ENCODE measurements at regions not wholly inside any gene's neighbourhood (a gene's known extent, or its start where the extent isn't known, plus 50 kb on each side); places are given as distances from the start of the nearest gene placed in this dataset.

DNA sequence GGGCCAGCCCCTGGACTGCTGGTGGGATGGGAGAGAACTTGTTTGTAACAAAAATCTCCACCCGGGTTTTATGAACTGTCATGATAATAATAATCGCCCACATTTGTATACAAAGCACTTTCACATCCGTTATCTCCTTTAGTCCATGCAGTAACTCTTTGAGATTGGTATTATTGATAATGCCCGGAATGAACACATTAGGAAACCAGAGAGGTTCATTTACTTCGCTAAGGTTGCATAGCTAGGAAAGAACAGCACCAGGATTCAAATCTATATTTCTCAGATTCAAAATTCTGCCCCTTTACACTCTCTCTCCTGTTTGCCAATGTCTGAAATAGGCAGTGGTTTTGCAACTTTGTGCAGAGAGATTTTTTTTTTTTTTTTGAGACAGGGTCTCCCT lies 131.4 kb downstream of the FOXD2 start:
- DNase-seq (ENCODE audit: insufficient read length, low spot score) (no peak), FAIRE-seq (no peak)
- TF ChIP-seq, protein P1, sequence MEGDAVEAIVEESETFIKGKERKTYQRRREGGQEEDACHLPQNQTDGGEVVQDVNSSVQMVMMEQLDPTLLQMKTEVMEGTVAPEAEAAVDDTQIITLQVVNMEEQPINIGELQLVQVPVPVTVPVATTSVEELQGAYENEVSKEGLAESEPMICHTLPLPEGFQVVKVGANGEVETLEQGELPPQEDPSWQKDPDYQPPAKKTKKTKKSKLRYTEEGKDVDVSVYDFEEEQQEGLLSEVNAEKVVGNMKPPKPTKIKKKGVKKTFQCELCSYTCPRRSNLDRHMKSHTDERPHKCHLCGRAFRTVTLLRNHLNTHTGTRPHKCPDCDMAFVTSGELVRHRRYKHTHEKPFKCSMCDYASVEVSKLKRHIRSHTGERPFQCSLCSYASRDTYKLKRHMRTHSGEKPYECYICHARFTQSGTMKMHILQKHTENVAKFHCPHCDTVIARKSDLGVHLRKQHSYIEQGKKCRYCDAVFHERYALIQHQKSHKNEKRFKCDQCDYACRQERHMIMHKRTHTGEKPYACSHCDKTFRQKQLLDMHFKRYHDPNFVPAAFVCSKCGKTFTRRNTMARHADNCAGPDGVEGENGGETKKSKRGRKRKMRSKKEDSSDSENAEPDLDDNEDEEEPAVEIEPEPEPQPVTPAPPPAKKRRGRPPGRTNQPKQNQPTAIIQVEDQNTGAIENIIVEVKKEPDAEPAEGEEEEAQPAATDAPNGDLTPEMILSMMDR (IDR thresholded peaks at IDR 0.05; ENCODE audit: insufficient read depth, missing control alignments) = no peak

DNA sequence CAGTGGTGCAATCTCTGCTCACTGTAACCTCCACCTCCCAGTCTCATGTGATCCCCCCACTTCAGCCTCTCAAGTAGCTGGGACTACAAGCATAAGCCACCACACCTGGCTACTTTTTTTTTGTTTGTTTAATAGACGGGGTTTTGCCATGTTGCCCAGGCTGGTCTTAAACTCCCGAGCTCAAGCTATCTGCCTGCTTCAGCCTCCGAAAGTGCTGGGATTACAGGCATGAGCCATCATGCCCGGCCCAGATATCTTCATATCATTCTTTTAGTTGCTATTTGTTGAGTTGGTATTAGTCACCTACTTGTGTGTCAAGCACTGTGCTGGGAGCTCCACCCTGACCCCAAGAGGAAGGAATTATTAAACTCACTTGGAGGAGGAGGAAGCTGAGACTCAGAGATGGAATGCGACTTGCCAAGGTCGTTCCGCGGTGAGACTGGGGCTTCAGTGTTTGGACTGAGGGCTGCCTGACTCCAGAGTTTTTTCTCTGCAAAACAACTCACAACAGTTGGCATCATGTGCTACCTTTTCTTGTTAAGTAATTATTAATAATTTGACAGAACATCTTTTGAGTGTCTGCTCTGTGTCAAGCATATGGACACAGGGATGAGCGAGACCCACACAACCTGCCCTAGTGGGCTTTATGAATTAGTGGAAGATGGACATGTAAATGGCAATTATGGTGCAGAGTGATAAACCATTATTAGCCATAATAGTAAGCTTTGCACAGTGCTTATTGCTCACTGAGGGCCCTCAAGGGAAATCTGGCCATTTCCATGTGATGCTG lies 132.0 kb downstream of the FOXD2 start:
- DNase-seq (ENCODE audit: insufficient read length, low spot score) = no peak
- TF ChIP-seq, protein P1 (IDR thresholded peaks at IDR 0.05; ENCODE audit: insufficient read depth, missing control alignments) = no peak
- FAIRE-seq = no peak

- FAIRE-seq = no peak
- DNase-seq (ENCODE audit: insufficient read length, low spot score) = no peak
- TF ChIP-seq, protein P1 (IDR thresholded peaks at IDR 0.05; ENCODE audit: insufficient read depth, missing control alignments) = no peak
These were observed 133.3 kb downstream of the FOXD2 start for GRCh38 chr1:47571161-47571560.

GRCh38 chr1:47571952-47572351 lies 134.1 kb downstream of the FOXD2 start:
- DNase-seq (ENCODE audit: insufficient read length, low spot score) (no peak), FAIRE-seq (no peak)
- TF ChIP-seq, protein P1 (IDR thresholded peaks at IDR 0.05; ENCODE audit: insufficient read depth, missing control alignments) = no peak

DNA sequence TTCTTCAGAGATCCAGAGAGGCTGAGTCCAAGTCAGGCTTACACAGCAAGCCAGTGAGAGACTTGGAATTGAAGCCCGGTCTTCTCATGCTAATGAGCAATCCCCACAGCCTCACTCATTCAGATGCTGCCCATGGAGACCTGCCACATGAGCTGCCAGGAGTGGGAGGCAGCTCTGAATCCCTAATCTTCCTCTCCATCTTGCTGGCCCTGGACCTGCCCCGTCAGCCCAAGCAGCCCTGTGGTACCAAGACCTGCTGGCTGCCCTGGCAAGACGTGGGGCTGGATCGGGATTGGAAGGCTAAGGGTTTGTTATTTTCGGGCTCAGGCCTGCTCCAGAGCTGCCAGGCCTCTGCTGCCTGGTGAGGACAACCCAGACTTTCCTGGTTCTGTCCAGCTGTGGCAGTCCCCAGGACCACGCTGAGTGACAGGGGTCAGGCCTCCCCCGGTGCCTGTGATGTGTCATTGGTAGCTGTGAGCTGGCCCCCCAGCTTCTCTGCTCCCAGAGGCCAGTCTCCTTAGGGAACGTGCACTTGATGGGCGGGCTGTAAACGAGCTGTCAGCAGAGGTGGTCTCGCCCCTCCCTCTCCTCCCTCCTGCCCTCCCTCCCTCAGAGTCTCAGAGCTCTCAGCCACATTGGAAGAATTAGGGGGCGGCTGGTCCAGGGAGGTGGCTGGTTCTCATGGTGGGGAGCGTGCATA lies 135.0 kb downstream of the FOXD2 start:
- FAIRE-seq = no peak
- no peak for DNase-seq (ENCODE audit: insufficient read length, low spot score)
- TF ChIP-seq, protein P1 (IDR thresholded peaks at IDR 0.05; ENCODE audit: insufficient read depth, missing control alignments) = no peak

DNA sequence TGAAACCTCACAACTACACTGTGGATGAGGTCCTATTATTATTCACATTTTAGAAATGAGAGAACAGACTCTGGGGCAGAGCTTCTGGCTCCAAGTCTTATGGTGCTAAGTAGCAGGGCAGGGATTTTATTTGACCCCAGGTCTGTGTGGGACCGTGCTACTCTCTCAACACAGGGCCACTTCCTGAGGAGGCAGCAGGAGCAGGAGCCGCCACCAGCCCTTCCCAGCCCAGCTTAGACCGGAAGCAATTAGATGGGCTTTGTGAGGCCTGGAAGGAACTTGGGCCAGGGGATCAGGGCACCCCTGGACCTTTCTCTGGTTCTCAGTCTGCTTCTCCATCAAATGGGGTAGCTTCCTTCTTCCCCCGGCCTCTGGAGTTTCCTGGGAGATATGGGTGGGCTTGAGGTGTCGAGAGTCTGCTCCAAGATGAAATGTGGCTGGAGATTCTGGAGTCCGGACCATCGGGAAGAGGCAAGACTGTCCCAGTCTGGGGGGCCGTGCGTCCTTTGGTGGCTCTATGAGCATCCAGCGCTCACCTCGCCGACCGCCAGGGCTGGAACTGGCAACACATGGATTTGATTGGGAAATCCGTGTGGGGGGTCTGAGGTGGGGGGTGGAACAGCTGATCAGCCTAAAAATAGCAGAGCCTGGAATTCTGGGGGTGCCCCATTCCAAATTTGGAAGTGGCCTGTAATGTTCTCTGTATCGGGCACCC lies 136.8 kb downstream of the FOXD2 start:
- DNase-seq (ENCODE audit: insufficient read length, low spot score) (no peak), FAIRE-seq (no peak)
- TF ChIP-seq, protein P1 (IDR thresholded peaks at IDR 0.05; ENCODE audit: insufficient read depth, missing control alignments) = no peak
